ENCODE measurements at regions not wholly inside any gene's neighbourhood (a gene's known extent, or its start where the extent isn't known, plus 50 kb on each side); places are given as distances from the start of the nearest gene placed in this dataset.
A peak's percentile ranks its signal among the peaks of the same experiment; 100 is the strongest.

DNA sequence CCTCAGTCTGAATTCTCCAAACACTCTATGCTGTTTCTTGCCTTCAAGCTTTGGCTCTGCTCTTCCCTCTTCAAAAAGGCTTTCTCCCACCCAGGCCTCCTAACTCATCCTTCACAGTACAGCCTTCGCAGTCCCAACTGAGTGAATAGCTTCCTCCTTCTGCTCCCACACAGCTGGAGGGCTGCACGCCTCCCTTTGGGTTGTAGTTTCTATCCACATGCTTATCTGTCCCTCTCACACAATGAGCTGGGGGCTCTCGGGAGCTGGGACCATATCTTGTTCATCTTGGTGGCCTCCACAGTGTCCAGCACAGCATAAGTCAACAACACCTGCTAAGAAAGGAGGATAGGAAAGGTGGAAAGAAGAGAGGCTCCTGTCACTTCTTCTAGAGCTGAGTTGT is 69.5 kb upstream of the XPA start:
- H3K27ac ChIP-seq, result no peak overlapping the region
- intact Hi-C loops (cut with DNase I; ENCODE audit: low total_unique reads), result no loop called here
- no peaks in the 10 kb centered on the region for H3K9me3 ChIP-seq
- H3K4me3 ChIP-seq, result no peak overlapping the region
- no peak for TF ChIP-seq POLR2AphosphoS5 (IDR thresholded peaks at IDR 0.05)
- no peak for TF ChIP-seq POLR2A (IDR thresholded peaks at IDR 0.05)
- TF ChIP-seq, protein P1, sequence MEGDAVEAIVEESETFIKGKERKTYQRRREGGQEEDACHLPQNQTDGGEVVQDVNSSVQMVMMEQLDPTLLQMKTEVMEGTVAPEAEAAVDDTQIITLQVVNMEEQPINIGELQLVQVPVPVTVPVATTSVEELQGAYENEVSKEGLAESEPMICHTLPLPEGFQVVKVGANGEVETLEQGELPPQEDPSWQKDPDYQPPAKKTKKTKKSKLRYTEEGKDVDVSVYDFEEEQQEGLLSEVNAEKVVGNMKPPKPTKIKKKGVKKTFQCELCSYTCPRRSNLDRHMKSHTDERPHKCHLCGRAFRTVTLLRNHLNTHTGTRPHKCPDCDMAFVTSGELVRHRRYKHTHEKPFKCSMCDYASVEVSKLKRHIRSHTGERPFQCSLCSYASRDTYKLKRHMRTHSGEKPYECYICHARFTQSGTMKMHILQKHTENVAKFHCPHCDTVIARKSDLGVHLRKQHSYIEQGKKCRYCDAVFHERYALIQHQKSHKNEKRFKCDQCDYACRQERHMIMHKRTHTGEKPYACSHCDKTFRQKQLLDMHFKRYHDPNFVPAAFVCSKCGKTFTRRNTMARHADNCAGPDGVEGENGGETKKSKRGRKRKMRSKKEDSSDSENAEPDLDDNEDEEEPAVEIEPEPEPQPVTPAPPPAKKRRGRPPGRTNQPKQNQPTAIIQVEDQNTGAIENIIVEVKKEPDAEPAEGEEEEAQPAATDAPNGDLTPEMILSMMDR (IDR thresholded peaks at IDR 0.05), result no peak
- DNase-seq (ENCODE audit: low spot score in 2 of 2), result no peak
- no peaks in the 10 kb centered on the region for H3K4me1 ChIP-seq
- peaks cover 0 to 3% of the 10 kb centered on the region in 2 donors for H3K27me3 ChIP-seq
- no peaks in the 10 kb centered on the region for H3K36me3 ChIP-seq

DNA sequence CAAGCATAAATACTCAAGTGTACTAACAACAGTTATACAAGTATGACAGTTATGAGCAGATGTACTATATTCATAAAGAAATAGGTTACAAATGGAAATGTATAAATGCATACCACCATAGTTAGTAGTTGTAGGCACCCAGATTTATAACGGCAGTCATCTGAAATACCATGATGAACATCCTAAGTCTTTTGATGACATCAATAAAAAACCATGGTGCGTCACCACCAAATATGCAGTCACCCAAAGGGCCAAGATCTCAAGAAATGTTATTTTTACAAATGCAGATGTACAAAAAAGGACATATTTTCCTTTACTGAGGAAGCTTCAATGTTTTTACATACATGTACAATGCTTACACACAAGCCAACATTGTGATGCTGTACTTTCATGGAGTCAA is 70.8 kb upstream of the XPA start:
- Histone ChIP-seq H3K4me1 (no peaks in the 10 kb centered on the region), H3K27ac (no peak overlapping the region), H3K4me3 (no peak overlapping the region), H3K27me3 (no peaks in the 10 kb centered on the region), H3K9me3 (no peaks in the 10 kb centered on the region), H3K36me3 (no peaks in the 10 kb centered on the region)
- no peak for DNase-seq (ENCODE audit: low spot score in 2 of 2)
- intact Hi-C loops (cut with DNase I; ENCODE audit: low total_unique reads), result no loop called here
- TF ChIP-seq POLR2AphosphoS5 (IDR thresholded peaks at IDR 0.05) (no peak), POLR2A (IDR thresholded peaks at IDR 0.05) (no peak)
- TF ChIP-seq, protein P1 (IDR thresholded peaks at IDR 0.05), result no peak

DNA sequence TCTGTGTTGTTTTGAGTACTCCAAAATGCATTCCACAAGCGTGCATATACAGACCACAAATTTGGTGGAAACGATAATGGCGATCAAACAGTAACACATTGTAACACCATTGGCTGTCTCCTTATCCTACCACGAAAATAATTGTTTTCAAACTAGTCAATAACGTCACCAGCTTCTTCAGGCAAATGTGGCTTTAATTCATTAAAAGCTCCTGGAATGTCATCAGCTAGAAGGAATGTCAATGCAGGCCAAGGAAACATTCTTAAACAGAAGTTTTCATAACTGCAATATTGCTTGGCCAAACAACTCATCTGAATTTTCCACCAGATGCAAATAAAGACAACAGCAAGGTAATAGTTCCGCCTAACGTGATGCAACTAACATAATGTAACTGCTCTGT is 71.6 kb upstream of the XPA start:
- Histone ChIP-seq H3K4me3 (no peak overlapping the region), H3K36me3 (no peaks in the 10 kb centered on the region), H3K27ac (peak overlapping the region in 1 of 2 donors; percentile 6), H3K9me3 (no peaks in the 10 kb centered on the region), H3K27me3 (no peaks in the 10 kb centered on the region), H3K4me1 (no peaks in the 10 kb centered on the region)
- intact Hi-C loops (cut with DNase I; ENCODE audit: low total_unique reads), result no loop called here
- no peak for DNase-seq (ENCODE audit: low spot score in 2 of 2)
- TF ChIP-seq POLR2A (IDR thresholded peaks at IDR 0.05) (no peak), POLR2AphosphoS5 (IDR thresholded peaks at IDR 0.05) (no peak)
- TF ChIP-seq, protein P1 (IDR thresholded peaks at IDR 0.05), result no peak

DNA sequence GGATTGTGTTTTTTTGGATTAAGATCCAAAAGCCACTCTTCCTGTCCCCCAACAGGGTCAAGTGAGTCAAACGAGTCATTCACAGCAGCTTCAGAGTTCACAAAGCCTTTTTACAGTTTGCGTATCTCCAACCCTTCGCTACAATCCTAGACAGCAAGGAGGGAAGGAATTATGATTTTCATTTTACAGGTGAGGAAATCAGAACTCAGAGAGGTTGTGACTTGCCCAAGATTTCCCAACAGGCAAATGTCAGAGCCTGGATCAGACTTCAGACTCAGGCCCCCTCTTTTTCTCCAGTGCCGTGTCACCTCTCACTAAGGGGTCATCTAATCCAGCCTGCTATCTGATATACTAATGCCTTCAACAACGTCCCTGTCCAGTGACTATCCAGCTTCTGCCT is 72.1 kb upstream of the XPA start:
- no peaks in the 10 kb centered on the region for H3K9me3 ChIP-seq
- no peak overlapping the region for H3K4me3 ChIP-seq
- no peak for DNase-seq (ENCODE audit: low spot score in 2 of 2)
- H3K27ac ChIP-seq, result peak overlapping the region in 1 of 2 donors; percentile 6
- no peaks in the 10 kb centered on the region for H3K36me3 ChIP-seq
- intact Hi-C loops (cut with DNase I; ENCODE audit: low total_unique reads), result no loop called here
- H3K27me3 ChIP-seq, result no peaks in the 10 kb centered on the region
- TF ChIP-seq POLR2A (IDR thresholded peaks at IDR 0.05) (no peak), POLR2AphosphoS5 (IDR thresholded peaks at IDR 0.05) (no peak)
- TF ChIP-seq, protein P1 (IDR thresholded peaks at IDR 0.05), result no peak
- H3K4me1 ChIP-seq, result no peaks in the 10 kb centered on the region

DNA sequence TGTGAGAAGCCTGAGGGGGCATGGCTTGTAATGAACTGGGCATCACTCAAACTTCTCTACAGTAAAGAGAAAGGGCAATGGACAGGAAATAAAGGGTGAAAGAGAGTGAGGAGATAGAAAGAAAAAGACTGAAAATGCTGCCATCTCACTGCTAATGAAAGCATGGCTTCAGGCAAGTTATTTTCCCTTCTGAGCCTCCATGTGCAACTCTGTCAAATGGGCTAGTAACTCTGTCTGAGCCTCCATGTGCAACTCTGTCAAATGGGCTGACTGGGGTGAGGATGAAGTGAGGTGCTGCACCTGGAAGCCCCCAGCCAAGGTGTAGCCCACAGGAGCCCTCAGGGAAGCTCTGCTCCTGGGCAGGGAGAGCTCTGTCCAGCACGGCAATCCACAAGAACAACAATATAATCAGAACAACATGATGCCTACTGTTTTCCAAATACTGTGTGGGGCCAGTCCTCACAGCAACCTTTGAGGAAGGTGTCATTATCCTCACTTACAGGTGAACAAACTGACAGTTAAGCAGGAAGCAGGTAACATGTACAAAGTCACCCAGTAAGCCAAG is 73.8 kb upstream of the XPA start:
- intact Hi-C loops (cut with DNase I; ENCODE audit: low total_unique reads), result no loop called here

More for the DNA sequence above, 73.8 kb upstream of the XPA start:
- Histone ChIP-seq H3K27ac (no peak overlapping the region), H3K4me1 (no peaks in the 10 kb centered on the region), H3K9me3 (no peaks in the 10 kb centered on the region), H3K4me3 (no peak overlapping the region), H3K36me3 (no peaks in the 10 kb centered on the region), H3K27me3 (no peaks in the 10 kb centered on the region)
- no peak for DNase-seq (ENCODE audit: low spot score in 2 of 2)
- TF ChIP-seq, protein P1 (IDR thresholded peaks at IDR 0.05), result no peak
- TF ChIP-seq POLR2A (IDR thresholded peaks at IDR 0.05), result no peak
- TF ChIP-seq POLR2AphosphoS5 (IDR thresholded peaks at IDR 0.05), result no peak

Measured in breast epithelium (tissue), 4 donors.